ENCODE measurements at regions not wholly inside any gene's neighbourhood (a gene's known extent, or its start where the extent isn't known, plus 50 kb on each side); places are given as distances from the start of the nearest gene placed in this dataset.
A peak's percentile ranks its signal among the peaks of the same experiment; 100 is the strongest.

DNA sequence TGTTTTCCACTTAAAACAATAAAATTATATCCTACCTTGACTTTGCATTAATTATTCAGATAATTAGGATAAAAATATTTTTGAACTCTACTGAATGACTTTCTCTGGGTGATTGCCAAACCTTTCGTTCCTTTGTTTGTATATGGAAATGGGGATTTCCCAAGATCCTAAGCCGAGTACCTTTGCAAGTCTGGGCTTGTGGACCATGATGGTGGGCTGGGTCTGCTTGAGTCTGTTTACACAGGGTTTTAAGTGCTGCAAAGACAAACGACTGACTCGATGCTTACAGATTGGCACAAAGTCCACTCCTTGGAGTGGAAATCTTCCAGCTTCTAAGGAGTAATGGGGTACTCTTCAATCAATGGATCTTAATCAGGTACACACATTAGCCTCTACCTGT lies 659.5 kb downstream of the TSN start:
- no peak for DNase-seq (ENCODE audit: low read depth)

DNA sequence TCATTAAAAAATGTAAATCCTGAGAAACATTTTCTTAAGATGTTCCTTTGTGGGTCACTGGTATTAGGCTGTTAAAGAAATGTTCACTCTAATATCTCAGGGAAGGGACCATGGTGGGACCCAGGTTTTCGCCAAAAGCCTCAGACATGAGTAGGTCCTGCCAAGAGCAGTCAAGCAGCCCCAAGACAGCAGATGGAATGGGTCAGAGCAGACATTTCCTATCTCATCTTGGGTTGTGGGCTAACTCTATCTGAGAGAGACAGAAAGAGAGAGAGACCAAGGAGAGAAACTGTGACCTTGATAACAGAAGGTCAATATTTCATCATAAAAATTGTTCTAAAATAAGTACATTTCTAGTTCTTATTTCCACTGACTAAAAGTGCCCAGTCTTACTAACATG lies 661.7 kb downstream of the TSN start:
- DNase-seq (ENCODE audit: low read depth), result no peak

DNA sequence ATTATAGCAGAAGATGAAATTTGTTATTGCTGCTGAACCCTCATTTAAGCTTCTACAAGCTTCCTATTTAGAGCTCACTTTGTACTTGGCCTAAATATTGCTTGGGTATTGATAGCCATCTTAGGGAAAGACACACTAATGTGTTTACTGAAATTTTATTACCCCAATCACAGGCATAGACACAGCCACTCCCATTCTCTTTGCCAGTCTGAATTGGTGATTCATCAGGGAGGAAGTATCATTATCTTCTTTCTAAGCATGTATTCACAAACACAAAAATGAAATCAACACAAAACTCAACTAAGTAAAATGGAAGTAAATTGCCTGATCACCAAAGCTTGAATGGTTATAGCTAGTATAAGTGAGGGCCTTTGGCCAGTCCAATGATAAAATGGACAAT lies 666.3 kb downstream of the TSN start:
- DNase-seq (ENCODE audit: low read depth), result no peak

DNA sequence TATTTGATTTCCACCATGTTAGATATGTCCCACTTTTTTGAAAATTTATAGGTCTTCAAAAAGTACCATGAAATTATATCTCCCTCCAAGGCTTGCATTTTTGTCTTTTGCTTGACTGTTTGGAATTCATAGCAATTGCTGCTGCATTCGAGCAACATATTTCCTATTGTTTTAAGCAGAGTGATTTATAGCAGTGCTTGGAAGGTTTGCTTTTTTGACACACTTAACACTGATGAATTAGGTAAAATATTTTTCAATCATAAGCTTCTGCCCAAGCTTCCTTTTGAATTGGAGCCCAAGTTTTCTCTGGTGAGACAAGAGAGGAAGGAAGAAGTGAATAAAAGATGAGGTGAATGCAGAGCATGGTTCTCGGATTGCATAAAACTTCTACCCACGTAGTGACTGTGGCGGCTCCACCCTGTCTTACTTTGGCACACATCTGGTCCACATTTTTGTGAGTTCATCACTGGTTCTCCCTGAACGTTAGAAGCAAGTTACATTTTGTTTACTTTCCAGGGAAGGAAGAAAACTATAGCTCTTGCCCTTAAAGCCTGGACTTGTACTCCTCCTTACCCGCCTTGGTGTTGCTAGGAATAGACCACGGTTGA lies 667.0 kb downstream of the TSN start:
- DNase-seq (ENCODE audit: low read depth), result no peak

DNA sequence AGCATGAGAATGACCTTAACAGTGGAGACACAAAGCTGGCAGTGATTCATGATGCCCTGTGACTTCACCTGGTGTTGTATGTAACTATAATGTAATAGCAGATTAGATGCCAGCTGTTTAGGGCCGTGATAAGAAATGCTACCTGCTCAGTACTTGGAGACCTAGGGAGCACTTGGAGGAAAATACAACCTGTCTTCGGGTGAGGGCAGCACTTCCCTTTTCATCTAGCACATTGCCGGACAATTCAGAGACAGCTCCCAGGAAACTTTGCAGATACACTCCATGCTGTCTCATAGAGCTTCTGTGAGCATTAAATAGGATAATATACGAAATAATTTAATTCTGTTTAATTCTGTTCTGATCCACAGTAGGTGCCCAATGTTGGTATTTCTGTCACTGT lies 668.5 kb downstream of the TSN start:
- DNase-seq (ENCODE audit: low read depth), result no peak

- no peak for DNase-seq (ENCODE audit: low read depth)
Observed at GRCh38 chr2:122433123-122433754, 677.8 kb downstream of the TSN start.

DNA sequence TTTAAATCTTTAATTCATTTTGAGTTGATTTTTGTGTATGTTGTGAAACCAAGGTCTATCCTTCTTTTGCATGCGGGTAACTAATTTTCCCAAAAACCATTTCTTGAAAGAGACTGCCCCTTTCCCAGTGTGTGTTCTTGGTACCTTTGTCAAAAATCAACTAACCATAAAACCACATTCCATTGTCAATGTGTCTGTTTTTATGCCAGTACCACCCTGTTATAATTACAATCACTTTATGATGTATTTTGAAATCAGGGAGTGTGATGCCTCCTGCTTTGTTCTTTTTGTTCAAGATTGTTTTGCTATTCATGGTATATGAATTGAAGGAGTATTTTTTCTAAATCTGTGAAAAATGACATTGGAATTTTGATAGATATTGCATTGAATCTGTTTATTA lies 689.6 kb downstream of the TSN start:
- no peak for DNase-seq (ENCODE audit: low read depth)

- no peak for DNase-seq (ENCODE audit: low read depth)
Observed at GRCh38 chr2:122446761-122447160, 691.3 kb downstream of the TSN start.

GRCh38 chr2:122447237-122447636 lies 691.8 kb downstream of the TSN start:
- DNase-seq (ENCODE audit: low read depth), result no peak

- peak; percentile 21 for DNase-seq (ENCODE audit: low read depth)
Observed at GRCh38 chr2:122451040-122451439, 695.6 kb downstream of the TSN start.

- DNase-seq (ENCODE audit: low read depth), result no peak
Observed at GRCh38 chr2:122451697-122452096, 696.2 kb downstream of the TSN start.

DNA sequence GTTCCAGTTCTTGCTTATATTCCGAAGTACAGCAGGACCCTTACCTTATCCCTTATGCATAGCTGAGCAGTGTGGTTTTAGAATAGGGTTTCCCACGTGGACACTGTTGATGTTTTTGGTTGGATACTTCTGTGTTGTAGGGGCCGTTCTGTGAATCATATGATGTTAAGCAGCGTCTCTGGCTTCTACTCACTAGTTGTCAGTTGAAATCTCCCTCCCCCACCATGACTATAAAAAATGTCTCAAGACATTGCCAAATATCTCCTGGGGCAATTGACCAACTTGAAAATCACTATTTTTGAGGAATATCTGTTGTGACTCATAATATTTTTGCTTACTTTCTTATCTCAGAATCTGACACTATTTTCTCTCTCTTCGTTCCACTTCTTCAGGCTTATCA lies 713.7 kb downstream of the TSN start:
- DNase-seq (ENCODE audit: low read depth), result peak; percentile 42

- no peak for DNase-seq (ENCODE audit: low read depth)
Observed at GRCh38 chr2:122471753-122472152, 716.3 kb downstream of the TSN start.

- DNase-seq (ENCODE audit: low read depth), result no peak
Observed at GRCh38 chr2:122478117-122478516, 722.7 kb downstream of the TSN start.

DNA sequence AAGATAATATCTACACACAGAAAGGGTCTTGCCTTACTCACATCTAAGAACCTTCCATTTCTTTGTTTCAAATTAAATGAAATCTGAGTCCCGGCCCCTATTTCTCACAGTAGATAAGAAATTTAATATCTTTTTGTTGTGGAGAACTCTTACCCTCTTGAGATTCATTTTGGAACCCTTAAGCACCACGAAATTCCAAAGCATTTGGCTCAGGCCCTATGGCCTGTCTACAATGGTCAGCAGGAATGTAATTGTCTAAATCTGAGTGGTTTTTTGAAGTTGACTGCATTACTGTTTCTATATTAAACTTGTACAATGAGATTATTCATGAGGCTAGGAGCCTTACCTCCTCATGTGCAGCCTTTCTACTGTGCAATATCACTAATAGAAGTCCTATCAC lies 723.3 kb downstream of the TSN start:
- no peak for DNase-seq (ENCODE audit: low read depth)

DNA sequence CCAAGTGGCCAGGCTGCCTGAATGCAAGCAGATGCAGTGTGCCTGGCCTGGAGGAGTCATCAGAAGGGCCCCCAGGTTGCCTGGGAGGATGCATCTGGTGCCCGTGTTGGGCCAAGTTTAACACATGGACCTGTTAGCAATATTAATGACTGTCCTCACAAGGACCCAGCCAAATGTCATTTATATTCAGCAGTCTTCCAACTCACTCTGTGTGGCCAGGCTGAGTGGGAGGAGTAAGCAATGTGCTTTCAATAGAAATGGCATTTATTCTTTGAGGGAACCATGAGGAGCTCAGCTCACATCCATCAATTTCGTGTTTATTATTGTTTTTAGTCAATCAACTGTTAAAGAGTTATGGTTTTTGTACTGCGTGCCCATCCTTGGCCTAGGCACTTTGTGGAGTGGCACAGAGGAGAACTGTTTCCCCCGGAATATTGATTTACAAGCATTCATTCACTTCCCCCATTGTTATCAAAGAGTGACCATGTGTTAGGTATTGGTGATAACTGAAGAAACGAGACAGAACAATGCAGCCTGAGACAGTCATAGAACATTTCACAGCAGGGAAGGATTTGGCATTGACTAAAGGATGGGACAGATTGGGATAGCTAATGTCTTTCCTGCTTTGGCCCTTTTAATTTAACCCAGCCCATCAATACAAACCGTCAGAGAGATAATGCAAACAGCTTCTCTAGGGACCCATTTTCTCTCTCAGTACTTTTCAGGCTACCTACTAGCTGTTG lies 725.2 kb downstream of the TSN start:
- DNase-seq (ENCODE audit: low read depth), result no peak

DNA sequence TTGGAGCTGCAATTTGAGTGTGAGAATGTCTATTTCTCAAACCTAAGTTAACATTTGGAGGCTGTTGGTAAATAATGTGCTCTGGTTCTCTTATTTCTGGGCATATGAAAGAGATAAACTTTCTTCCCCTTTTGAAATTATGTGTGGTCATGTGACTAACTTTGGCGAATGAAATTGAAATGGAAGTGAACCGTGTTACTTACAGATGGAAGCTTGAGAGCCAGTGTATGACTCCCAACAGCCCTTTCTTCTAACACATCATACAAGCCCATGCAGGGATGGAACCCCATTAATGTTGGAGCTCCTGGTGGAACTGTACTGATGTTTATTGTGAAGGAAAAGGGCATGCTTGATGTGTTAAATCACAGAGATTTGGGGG lies 725.8 kb downstream of the TSN start:
- no peak for DNase-seq (ENCODE audit: low read depth)

DNA sequence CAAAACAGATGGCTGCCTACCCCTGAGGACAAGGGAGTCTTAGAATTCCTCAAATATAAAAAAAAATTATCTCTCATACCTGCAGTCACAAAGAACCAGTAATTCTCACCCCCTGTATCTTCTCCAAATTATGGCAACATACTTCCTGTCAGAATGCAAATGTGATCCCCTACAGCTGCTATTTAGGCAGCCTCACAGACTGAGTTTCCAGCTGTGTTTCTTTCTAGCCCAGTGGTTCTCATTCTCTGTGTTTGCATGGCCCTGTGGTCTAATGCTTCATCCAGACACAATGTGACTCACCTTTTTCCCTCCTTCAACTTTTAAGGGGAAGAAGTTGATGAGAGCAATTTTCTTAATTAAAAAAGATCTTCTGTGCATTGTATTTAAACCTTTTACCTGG lies 726.3 kb downstream of the TSN start:
- DNase-seq (ENCODE audit: low read depth), result no peak

GRCh38 chr2:122486086-122486485 lies 730.6 kb downstream of the TSN start:
- no peak for DNase-seq (ENCODE audit: low read depth)

DNA sequence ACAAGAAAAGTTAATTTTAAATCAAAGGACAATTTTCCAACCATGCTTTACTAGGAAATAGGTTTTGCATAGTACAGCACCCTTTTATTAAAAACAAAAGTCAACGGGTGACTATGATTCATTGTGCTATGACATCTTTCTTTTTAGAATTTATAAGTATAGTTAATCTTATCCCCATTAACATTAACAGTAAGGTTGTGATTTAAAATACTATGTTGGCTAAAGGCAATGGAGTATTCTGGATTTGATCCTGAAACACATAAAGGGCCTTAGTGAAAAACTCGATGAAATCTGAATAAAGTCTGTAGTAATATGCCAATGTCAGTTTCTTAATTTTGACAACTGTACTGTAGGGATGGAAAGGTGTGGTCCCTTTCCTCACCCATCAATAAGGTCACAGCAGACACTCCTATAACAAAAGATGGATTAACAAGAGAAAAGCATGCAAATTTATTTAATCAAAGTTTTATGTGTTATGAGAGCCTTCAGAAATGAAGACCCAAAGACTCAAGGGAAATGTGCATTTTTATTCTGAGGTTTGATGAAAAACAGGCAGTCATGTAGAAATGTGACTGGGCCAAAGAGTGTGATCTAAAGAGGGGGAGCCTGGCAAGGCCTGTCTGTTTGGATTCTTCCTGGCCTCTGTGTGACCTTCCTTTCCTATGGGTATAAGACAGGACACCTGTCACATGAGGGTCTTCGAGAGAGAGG lies 731.4 kb downstream of the TSN start:
- DNase-seq (ENCODE audit: low read depth), result no peak

GRCh38 chr2:122491011-122491410 lies 735.6 kb downstream of the TSN start:
- no peak for DNase-seq (ENCODE audit: low read depth)

GRCh38 chr2:122500316-122501105 lies 745.1 kb downstream of the TSN start:
- no peak for DNase-seq (ENCODE audit: low read depth)
